Sigmoid colon (tissue), 4 donors: ENCODE measurements at regions not wholly inside any gene's neighbourhood (a gene's known extent, or its start where the extent isn't known, plus 50 kb on each side); places are given as distances from the start of the nearest gene placed in this dataset.

Source experiments
- POLR2A ChIP-seq, 2 donors: fragments of 450-650 bp; IDR thresholded peaks; one replicate each; pipeline ENCODE4 v1.6.1; 2016; ENCODE audit warnings: antibody characterized with exemption in 2 of 2, mild to moderate bottlenecking in 2 of 2, moderate library complexity in 2 of 2
- POLR2AphosphoS5 ChIP-seq, 4 donors: sonication (generic); formaldehyde crosslinking; IDR thresholded peaks; one replicate each; pipeline ENCODE4 v1.6.1; 2017; ENCODE audit warnings: antibody characterized with exemption in 4 of 4
- TF ChIP-seq, protein P1 (sequence below), 4 experiments: fragments of 450-650 bp in 3 of 4; fragments of 200-600 bp in 1 of 4; IDR thresholded peaks; one replicate each; pipeline ENCODE4 v1.5.1; 2016 to 2019; ENCODE audit warnings: antibody characterized with exemption in 4 of 4, mild to moderate bottlenecking in 3 of 4, moderate library complexity in 2 of 4

- TF ChIP-seq POLR2A (IDR thresholded peaks at IDR 0.05) (no peak), POLR2AphosphoS5 (IDR thresholded peaks at IDR 0.05) (no peak)
- TF ChIP-seq, protein P1, sequence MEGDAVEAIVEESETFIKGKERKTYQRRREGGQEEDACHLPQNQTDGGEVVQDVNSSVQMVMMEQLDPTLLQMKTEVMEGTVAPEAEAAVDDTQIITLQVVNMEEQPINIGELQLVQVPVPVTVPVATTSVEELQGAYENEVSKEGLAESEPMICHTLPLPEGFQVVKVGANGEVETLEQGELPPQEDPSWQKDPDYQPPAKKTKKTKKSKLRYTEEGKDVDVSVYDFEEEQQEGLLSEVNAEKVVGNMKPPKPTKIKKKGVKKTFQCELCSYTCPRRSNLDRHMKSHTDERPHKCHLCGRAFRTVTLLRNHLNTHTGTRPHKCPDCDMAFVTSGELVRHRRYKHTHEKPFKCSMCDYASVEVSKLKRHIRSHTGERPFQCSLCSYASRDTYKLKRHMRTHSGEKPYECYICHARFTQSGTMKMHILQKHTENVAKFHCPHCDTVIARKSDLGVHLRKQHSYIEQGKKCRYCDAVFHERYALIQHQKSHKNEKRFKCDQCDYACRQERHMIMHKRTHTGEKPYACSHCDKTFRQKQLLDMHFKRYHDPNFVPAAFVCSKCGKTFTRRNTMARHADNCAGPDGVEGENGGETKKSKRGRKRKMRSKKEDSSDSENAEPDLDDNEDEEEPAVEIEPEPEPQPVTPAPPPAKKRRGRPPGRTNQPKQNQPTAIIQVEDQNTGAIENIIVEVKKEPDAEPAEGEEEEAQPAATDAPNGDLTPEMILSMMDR (IDR thresholded peaks at IDR 0.05) = no peak
Observed at GRCh38 chr10:78899098-78899754, 169.5 kb upstream of the ZMIZ1 start.
